Trophoblast cell (in vitro differentiated cells and primary cell): ENCODE measurements at regions not wholly inside any gene's neighbourhood (a gene's known extent, or its start where the extent isn't known, plus 50 kb on each side); places are given as distances from the start of the nearest gene placed in this dataset.

ENCODE experiments used
- DNase-seq, 2 donors: peaks; one replicate each; pipeline ENCODE4 v3.0.0-alpha.2; 2016
- H2AFZ ChIP-seq: 2 replicates; pipeline ENCODE4 v1.6.1; 2013; ENCODE audit warnings: low read length, moderate library complexity, mild to moderate bottlenecking; ENCODE audit not compliant: insufficient read depth, poor library complexity
- H2AK5ac ChIP-seq: 2 replicates; pipeline ENCODE4 v1.6.1; 2013; ENCODE audit warnings: mild to moderate bottlenecking, low read length
- H2BK120ac ChIP-seq: 2 replicates; pipeline ENCODE4 v1.6.1; 2013; ENCODE audit warnings: low read length, mild to moderate bottlenecking, moderate library complexity; ENCODE audit not compliant: insufficient read depth, poor library complexity
- H2BK12ac ChIP-seq: 2 replicates; pipeline ENCODE4 v1.6.1; 2013; ENCODE audit warnings: mild to moderate bottlenecking, low read length, moderate library complexity
- H2BK5ac ChIP-seq: 2 replicates; pipeline ENCODE4 v1.6.1; 2013; ENCODE audit warnings: low read length, low read depth, moderate library complexity, mild to moderate bottlenecking; ENCODE audit not compliant: poor library complexity
- H3K14ac ChIP-seq: 2 replicates; pipeline ENCODE4 v1.6.1; 2013; ENCODE audit warnings: mild to moderate bottlenecking, low read length
- H3K18ac ChIP-seq: 2 replicates; pipeline ENCODE4 v1.6.1; 2013; ENCODE audit warnings: mild to moderate bottlenecking, low read length
- H3K23ac ChIP-seq: 2 replicates; pipeline ENCODE4 v1.6.1; 2013; ENCODE audit warnings: low read length
- H3K27ac ChIP-seq: 2 replicates; pipeline ENCODE4 v1.5.1; 2013; ENCODE audit warnings: low read depth, mild to moderate bottlenecking, inconsistent platforms, low read length, moderate library complexity
- H3K27me3 ChIP-seq: 2 replicates; pipeline ENCODE4 v1.6.1; 2013; ENCODE audit warnings: inconsistent platforms, mild to moderate bottlenecking, low read length, moderate library complexity; ENCODE audit not compliant: insufficient read depth
- H3K36me3 ChIP-seq, 2 experiments: 1 replicate in 1 of 2; 2 replicates in 1 of 2; pipeline ENCODE4 v1.6.1; 2013; ENCODE audit warnings: low read length in 2 of 2, mild to moderate bottlenecking in 2 of 2, moderate library complexity in 1 of 2; ENCODE audit not compliant: insufficient read depth in 2 of 2, control insufficient read depth in 1 of 2
- H3K4ac ChIP-seq: 2 replicates; pipeline ENCODE4 v1.6.1; 2013; ENCODE audit warnings: low read depth, mild to moderate bottlenecking, low read length, moderate library complexity
- H3K4me1 ChIP-seq, 2 experiments: 1 replicate in 1 of 2; 2 replicates in 1 of 2; pipeline ENCODE4 v1.6.1; 2013; ENCODE audit warnings: low read length in 2 of 2, mild to moderate bottlenecking in 2 of 2, moderate library complexity in 1 of 2; ENCODE audit not compliant: insufficient read depth in 2 of 2, control insufficient read depth in 1 of 2
- H3K4me2 ChIP-seq: 2 replicates; pipeline ENCODE4 v1.6.1; 2013; ENCODE audit warnings: inconsistent platforms, mild to moderate bottlenecking, low read length, moderate library complexity
- H3K4me3 ChIP-seq: 2 replicates; pipeline ENCODE4 v1.5.1; 2013; ENCODE audit warnings: mild to moderate bottlenecking, low read depth, low read length, inconsistent platforms
- H3K79me1 ChIP-seq: one replicate; pipeline ENCODE4 v1.6.1; 2013; ENCODE audit warnings: low read length
- H3K79me2 ChIP-seq: 2 replicates; pipeline ENCODE4 v1.6.1; 2013; ENCODE audit warnings: low read length, mild to moderate bottlenecking; ENCODE audit not compliant: control insufficient read depth, insufficient read depth, poor library complexity
- H3K9ac ChIP-seq: 2 replicates; pipeline ENCODE4 v1.6.1; 2013; ENCODE audit warnings: mild to moderate bottlenecking, low read length
- H3K9me3 ChIP-seq: 2 replicates; pipeline ENCODE4 v1.6.1; 2013; ENCODE audit warnings: low read depth, mild to moderate bottlenecking, control low read depth, inconsistent platforms, low read length; ENCODE audit not compliant: insufficient read depth
- H4K12ac ChIP-seq: 2 replicates; pipeline ENCODE4 v1.6.1; 2013; ENCODE audit warnings: low read depth, mild to moderate bottlenecking, low read length, moderate library complexity
- H4K8ac ChIP-seq: 2 replicates; pipeline ENCODE4 v1.6.1; 2013; ENCODE audit warnings: low read depth, mild to moderate bottlenecking, low read length, moderate library complexity
- H4K91ac ChIP-seq: one replicate; pipeline ENCODE4 v1.6.1; 2013; ENCODE audit warnings: low read depth, mild to moderate bottlenecking, low read length, moderate library complexity
- WGBS: extraction: QIAGEN DNeasy Blood & Tissue Kit; methylation state at CpG from one replicate; pipeline ENCODE4 v1.1.7; 2013; ENCODE audit warnings: missing lambda C conversion rate; ENCODE audit not compliant: insufficient read length, insufficient coverage; ENCODE audit errors: extremely low coverage; 5-methylcytosine and 5-hydroxymethylcytosine counted together

- no peak overlapping the region for H3K4ac ChIP-seq
- H3K27me3 ChIP-seq: no peaks in the 10 kb centered on the region
- H2BK12ac ChIP-seq: no peak overlapping the region
- no peak overlapping the region for H3K4me3 ChIP-seq
- no peaks in the 10 kb centered on the region for H3K36me3 ChIP-seq
- H3K79me1 ChIP-seq: no peaks in the 10 kb centered on the region
- H3K4me1 ChIP-seq: no peaks in the 10 kb centered on the region
- H3K14ac ChIP-seq: no peak overlapping the region
- H3K9ac ChIP-seq: no peak overlapping the region
- H2AFZ ChIP-seq: no peak overlapping the region
- WGBS: no CpG with 5 or more reads among the region's 2 CpGs
- no peak overlapping the region for H3K18ac ChIP-seq
- no peak overlapping the region for H2AK5ac ChIP-seq
- no peak overlapping the region for H3K27ac ChIP-seq
- no peak for DNase-seq
- H3K23ac ChIP-seq: no peak overlapping the region
- no peak overlapping the region for H4K12ac ChIP-seq
- no peaks in the 10 kb centered on the region for H3K9me3 ChIP-seq
- no peak overlapping the region for H4K8ac ChIP-seq
- H2BK120ac ChIP-seq: no peak overlapping the region
- no peak overlapping the region for H3K4me2 ChIP-seq
- H3K79me2 ChIP-seq: no peaks in the 10 kb centered on the region
- no peak overlapping the region for H2BK5ac ChIP-seq
- no peak overlapping the region for H4K91ac ChIP-seq
Observed at GRCh38 chr12:73110816-73111215, 838.6 kb downstream of the TRHDE start.

DNA sequence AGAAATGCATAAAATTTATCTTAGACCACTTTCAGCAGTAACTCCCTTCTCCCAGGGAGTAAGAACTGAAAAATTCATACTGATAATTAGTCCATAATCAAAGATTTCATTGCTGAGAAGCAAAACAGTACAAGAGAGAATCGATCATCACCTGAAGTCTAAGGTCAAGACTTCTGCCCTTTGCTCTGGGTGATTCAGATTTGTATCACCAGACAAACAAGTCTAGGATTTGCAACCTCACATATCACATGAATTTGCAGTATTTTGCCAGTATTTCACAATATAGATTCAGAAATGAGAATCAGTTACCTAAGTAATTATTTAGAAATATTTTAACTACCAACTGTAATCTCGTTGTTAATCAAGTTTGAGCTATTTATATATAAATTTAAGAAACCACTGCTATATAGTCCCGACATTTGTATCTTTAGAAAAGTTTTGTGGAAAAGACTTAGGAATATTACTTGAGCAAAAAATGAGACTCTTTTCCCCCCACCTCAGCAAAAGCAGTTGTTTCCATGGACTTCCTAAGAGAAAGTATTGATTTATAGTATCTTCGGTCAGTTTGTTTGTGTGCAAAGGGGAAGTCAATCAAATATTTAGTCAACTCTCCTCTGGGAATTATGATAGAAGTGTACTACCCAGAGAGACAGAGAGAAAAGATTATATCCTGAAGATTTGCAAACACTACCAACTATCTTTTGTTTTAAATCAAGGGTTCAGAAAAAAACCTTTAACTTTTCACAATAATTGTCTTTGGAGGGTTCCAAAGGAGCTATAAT is 840.1 kb downstream of the TRHDE start:
- no CpG with 5 or more reads among the region's 4 CpGs for WGBS
- Histone ChIP-seq H4K8ac (no peak overlapping the region), H4K12ac (no peak overlapping the region), H2BK5ac (no peak overlapping the region), H3K27ac (no peak overlapping the region), H3K18ac (no peak overlapping the region), H3K4me3 (no peak overlapping the region), H3K9ac (no peak overlapping the region), H3K36me3 (no peaks in the 10 kb centered on the region), H4K91ac (no peak overlapping the region), H3K4me2 (no peak overlapping the region), H3K4ac (no peak overlapping the region), H3K27me3 (no peaks in the 10 kb centered on the region), H3K4me1 (no peaks in the 10 kb centered on the region), H3K14ac (no peak overlapping the region), H2BK120ac (no peak overlapping the region), H3K23ac (no peak overlapping the region), H3K79me1 (no peaks in the 10 kb centered on the region), H2AK5ac (no peak overlapping the region), H2BK12ac (no peak overlapping the region), H3K9me3 (no peaks in the 10 kb centered on the region), H2AFZ (no peak overlapping the region), H3K79me2 (no peaks in the 10 kb centered on the region)
- peak in 1 of 2 donors; percentile 22 for DNase-seq

GRCh38 chr12:73124480-73124879 is 852.3 kb downstream of the TRHDE start:
- Histone ChIP-seq H4K12ac (no peak overlapping the region), H3K18ac (no peak overlapping the region), H4K91ac (no peak overlapping the region), H3K23ac (no peak overlapping the region), H2BK12ac (no peak overlapping the region), H3K9ac (no peak overlapping the region), H2AFZ (no peak overlapping the region), H4K8ac (no peak overlapping the region), H3K4me3 (no peak overlapping the region), H3K4ac (no peak overlapping the region), H3K27ac (no peak overlapping the region), H3K4me2 (no peak overlapping the region), H3K79me1 (no peaks in the 10 kb centered on the region), H3K36me3 (no peaks in the 10 kb centered on the region), H3K79me2 (no peaks in the 10 kb centered on the region), H2BK5ac (no peak overlapping the region), H3K14ac (no peak overlapping the region), H2AK5ac (no peak overlapping the region), H3K9me3 (no peaks in the 10 kb centered on the region), H3K27me3 (no peaks in the 10 kb centered on the region), H3K4me1 (no peaks in the 10 kb centered on the region), H2BK120ac (no peak overlapping the region)
- DNase-seq: no peak
- no CpG with 5 or more reads among the region's 4 CpGs for WGBS

GRCh38 chr12:73125148-73125547 is 853.0 kb downstream of the TRHDE start:
- no peak overlapping the region for H4K91ac ChIP-seq
- no peak overlapping the region for H3K23ac ChIP-seq
- no peak overlapping the region for H2BK5ac ChIP-seq
- H4K12ac ChIP-seq: no peak overlapping the region
- H2BK120ac ChIP-seq: no peak overlapping the region
- no peak overlapping the region for H3K4me3 ChIP-seq
- no peak overlapping the region for H3K27ac ChIP-seq
- no peaks in the 10 kb centered on the region for H3K79me1 ChIP-seq
- no peak overlapping the region for H2AK5ac ChIP-seq
- H3K18ac ChIP-seq: no peak overlapping the region
- H2AFZ ChIP-seq: no peak overlapping the region
- no peaks in the 10 kb centered on the region for H3K9me3 ChIP-seq
- H3K4ac ChIP-seq: no peak overlapping the region
- H3K4me1 ChIP-seq: no peaks in the 10 kb centered on the region
- no peak overlapping the region for H2BK12ac ChIP-seq
- H3K14ac ChIP-seq: no peak overlapping the region
- H3K79me2 ChIP-seq: no peaks in the 10 kb centered on the region
- no peak for DNase-seq
- no peak overlapping the region for H3K9ac ChIP-seq
- H3K4me2 ChIP-seq: no peak overlapping the region
- H4K8ac ChIP-seq: no peak overlapping the region
- H3K36me3 ChIP-seq: no peaks in the 10 kb centered on the region
- no peaks in the 10 kb centered on the region for H3K27me3 ChIP-seq
